GM10847 (cell line): ENCODE measurements at regions not wholly inside any gene's neighbourhood (a gene's known extent, or its start where the extent isn't known, plus 50 kb on each side); places are given as distances from the start of the nearest gene placed in this dataset.

ENCODE experiments used
- POLR2A ChIP-seq: IDR thresholded peaks from 2 replicates; pipeline ENCODE4 v1.6.1; 2011; ENCODE audit not compliant: insufficient read length; ENCODE audit errors: extremely low read depth

DNA sequence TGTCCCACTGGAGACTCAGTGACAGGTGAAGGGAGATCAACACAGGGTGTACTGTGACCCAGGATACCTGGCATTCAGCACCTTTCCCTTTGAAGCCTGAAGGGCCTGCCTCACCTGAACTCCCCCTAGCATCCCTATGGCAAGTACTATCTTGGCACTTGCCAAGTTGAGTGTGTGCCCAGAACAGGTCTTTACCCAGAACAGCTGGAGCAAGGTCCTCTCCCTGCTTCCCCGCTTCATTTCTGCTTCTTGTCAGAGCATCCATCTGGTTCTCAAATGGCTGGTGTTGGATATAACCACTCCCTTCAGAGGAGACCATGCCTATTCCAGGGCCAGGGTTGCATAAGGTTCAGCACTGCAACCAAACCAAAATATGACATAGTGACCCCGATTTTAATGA is 73.0 kb downstream of the FAM43A start:
- TF ChIP-seq POLR2A, result no peak

GRCh38 chr3:194760494-194761137 is 74.9 kb downstream of the FAM43A start:
- no peak for TF ChIP-seq POLR2A

DNA sequence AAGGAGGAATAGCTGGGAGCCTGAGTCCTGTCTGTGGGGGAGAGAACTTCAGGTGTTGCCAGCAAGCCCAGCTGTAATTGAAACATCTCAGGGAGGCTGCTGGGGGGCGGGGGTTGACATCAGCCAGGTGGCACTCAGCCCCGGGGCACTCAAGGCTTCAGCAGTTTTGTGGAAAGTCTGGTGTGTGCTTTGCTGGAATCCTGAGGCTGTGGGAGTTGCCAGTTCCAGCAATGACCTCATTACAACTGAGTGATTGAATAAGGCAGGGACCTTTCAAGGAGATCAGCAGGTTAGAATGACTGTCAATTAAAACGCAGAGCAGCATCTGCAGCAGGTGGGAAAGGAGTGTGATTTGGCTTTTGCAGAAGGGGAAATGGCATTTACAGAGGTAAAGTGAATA is 75.7 kb downstream of the FAM43A start:
- no peak for TF ChIP-seq POLR2A

DNA sequence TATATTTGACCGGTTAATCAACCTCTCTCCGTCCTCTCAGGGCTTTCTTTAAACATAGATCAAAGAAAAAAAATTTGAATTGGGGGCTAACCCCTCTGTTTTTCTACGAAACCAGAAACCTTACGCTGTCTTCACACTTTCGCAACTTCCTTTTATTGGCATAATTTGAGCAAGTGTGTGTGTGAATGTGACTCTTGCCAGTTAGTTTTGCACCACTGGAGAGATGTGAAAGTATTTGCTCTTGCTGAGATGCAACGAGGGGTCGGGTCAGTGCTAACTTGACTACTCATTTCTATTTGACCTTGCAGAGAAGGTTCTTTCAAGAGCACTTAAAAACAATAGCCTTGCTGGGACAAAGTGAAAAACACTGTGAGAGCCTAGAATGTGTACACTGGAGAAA is 81.2 kb downstream of the FAM43A start:
- no peak for TF ChIP-seq POLR2A

DNA sequence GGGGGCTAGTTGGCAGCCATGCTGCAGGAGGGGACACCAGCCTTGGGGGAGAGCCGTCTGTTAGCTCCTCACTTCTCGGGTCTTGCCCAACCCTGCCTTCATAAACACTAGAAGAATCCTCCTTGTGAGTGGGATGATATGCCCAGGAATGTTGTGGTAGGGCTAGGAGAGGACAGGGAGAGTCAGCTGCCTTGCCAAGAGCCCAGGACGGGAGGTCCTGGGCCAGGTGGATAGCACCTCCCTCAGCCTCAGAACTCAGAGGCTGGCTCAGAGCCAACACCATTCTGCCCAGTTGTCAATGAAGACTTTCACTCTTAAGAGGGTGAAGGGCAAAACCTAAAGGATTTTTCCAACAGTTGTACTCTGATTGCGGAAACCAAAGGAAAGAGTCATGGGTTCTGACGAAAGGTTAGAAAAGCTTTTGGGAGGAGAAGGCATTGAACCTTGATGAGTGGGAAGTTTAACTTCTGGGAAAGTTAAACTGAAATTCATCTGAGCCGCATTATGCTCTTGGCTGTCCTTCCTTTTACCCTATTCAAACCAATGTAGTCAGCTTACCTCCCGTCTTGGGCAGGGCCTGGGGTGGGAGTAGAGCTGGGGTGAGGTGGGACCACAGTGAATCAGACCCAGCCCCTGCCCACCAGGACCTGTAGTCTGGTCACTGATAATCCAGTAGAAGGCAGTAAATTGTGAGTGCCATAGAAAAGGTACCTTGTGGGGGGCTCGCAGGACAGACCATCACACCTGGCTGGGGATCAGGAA is 81.9 kb downstream of the FAM43A start:
- TF ChIP-seq POLR2A, result no peak

DNA sequence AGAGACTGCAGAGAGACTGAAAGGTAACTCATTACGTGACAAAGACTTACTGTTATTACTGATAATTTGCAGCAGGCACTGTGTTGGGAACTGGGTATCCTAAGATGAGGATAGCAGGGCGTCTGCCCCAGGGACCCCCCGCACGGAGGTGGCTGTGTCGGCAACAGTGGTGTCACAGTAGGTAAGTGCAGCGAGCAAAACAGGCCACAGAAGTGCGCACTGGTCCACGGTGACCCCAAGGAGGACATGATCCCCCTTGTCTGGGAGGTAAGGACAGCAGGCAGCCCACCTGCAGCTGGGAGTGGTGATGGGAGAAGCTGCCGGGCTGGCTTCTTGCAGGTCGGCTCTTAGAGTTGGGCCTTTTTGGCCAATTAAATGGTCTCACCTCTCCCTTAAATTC is 82.9 kb downstream of the FAM43A start:
- TF ChIP-seq POLR2A, result no peak

DNA sequence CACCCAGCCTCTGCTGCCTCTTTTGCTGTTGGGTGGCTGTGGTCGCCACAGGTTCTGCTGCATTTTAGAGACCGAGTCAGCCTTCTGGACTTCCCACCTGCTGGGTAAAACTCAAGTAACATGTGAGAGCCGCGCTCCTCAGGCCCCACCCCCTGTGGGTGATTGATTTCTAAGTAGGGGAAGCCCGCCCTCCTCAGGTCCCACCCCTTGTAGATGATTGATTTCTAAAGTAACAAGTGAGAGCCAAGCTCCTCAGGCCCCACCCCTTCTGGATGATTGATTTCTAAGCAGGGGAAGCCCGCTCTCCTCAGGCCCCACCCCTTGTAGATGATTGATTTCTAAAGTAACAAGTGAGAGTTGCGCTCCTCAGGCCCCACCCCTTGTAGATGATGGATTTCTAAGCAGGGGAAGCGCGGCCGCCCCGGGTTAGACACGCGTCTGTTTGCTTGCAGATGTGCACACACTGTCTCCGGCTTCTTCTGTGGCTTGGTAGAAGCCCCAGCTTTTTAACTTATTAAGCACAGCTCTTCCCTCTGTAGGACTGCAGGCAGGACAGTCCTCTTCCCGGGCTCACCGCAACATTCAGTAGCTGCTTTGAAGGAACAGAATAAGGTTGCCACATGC is 83.4 kb downstream of the FAM43A start:
- TF ChIP-seq POLR2A, result peak; percentile 22

DNA sequence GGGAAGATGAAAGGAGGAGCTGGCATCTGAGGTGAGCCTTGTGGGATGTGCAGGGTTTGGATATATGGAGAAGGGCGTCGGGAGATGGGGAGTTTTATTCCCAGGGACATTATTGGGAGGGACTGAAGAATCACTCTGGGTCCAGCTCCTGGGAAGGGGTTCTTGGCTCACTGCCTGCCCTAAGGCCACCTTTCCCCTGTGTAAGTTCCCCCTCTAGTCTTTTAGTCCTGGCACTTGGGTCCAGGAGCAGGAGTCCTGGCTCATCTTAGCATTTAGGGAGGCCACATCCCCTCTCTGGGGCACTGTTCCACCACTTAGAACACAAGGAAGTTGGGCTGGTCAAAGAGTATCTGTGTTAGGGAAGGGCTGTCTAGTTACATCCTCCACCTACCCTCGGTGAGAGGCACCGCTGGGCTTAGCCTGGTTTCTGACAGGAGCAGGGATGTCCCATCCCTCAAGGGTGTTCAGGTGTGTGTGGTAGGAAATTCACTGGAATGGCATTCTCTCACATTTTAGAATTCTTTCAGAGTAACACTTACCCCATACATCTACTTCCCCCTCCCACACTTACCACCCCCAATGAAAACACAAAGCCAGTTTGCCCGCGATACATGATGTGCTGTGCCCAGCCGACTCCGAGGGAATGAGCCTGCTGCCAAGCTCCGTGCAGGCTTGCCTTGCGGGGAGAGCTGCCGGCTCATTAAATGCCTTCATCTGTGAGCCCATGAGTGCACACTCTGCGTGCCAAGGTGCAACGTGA is 86.7 kb downstream of the FAM43A start:
- TF ChIP-seq POLR2A, result no peak

GRCh38 chr3:194773216-194773615 is 87.5 kb downstream of the FAM43A start:
- TF ChIP-seq POLR2A, result no peak

DNA sequence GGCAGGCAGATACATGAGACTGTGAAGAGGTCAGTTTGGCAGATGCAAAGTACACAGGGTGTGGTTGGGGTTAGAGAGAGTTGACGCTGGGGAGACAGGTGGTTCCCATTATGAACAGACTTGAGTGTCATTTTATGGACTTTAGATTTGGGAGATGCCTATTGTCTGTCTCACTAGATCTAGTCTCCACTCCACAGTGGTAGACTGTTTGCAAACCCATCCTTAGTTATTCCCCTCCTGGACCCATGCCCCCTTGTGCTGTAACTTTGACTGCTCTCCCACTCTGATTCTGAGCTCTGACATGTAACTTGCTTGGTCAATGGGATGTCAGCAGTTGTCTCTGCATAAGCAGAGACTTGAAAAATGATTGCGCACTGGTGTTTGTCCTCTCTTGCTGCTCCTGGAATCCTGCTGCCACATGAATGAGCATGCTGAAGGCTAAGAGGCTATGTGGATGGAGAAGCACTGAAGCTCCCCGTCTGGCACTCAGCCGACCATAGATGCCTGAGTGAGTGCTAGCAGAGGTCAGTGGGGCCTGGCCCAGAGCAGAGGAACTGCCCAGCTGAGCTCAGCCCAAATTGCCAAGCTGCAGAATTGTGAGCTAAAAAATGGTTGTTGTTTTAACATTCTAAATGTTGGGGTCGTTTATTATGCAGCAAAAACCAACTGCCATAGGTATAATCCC is 88.2 kb downstream of the FAM43A start:
- TF ChIP-seq POLR2A, result no peak

DNA sequence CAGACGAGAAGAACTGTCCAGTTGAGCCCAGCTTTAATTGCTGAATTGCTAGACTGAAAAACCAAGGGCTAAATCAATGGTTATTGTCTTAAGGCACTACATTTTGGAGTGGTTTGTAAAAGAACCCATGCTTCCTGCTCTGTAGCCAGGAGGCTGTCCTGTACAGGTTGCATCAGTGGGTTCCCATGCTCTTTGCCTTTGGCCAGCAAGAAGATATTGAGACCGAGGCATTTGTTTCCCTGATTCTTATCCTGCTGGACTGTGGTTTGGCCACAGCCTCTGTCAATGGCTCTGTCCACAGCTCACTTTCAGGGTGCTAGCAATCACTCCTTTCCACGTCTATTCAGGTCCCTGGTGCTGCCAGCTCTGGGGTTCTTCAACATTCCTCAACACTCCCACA is 89.6 kb downstream of the FAM43A start:
- no peak for TF ChIP-seq POLR2A

DNA sequence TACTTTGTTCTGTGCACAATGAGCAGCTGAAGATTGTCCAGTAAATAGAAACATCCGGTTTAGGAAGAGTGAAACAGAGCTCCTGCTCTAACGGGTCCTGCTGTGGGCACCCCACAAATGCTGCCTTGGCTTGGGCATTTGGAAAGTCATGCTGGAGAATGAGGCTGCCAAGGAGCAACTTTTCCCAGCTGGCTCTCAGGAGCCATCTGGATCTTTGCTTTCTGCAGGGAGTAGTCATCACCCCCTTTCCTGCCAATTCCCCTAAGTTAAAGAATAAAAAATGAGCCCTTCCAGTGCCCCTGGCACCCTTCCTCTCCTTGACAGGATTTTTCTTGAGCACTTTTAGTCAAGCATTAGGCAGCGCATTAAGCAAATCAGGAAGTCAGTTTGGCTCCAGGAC is 90.0 kb downstream of the FAM43A start:
- no peak for TF ChIP-seq POLR2A

GRCh38 chr3:194777729-194778128 is 92.0 kb downstream of the FAM43A start:
- TF ChIP-seq POLR2A, result no peak

- no peak for TF ChIP-seq POLR2A
Observed at GRCh38 chr3:194779729-194780224, 94.1 kb downstream of the FAM43A start.

GRCh38 chr3:194780706-194781105 is 95.0 kb downstream of the FAM43A start:
- TF ChIP-seq POLR2A, result no peak
